Neural crest cell (in vitro differentiated cells): ENCODE measurements at regions not wholly inside any gene's neighbourhood (a gene's known extent, or its start where the extent isn't known, plus 50 kb on each side); places are given as distances from the start of the nearest gene placed in this dataset.

Source experiments
- DNase-seq: peaks from one replicate; pipeline ENCODE4 v3.0.0; 2021; ENCODE audit warnings: low read depth, mixed read lengths, low spot score
- H3K27ac Mint-ChIP-seq: one replicate; pipeline ENCODE4 v1.8.0; 2021; ENCODE audit warnings: mild to moderate bottlenecking, mixed read lengths; ENCODE audit not compliant: unreplicated experiment
- H3K27me3 Mint-ChIP-seq: 2 replicates; pipeline ENCODE4 v1.8.0; 2021; ENCODE audit warnings: low read depth, mild to moderate bottlenecking, mixed read lengths
- H3K36me3 Mint-ChIP-seq: 2 replicates; pipeline ENCODE4 v1.8.0; 2021; ENCODE audit warnings: low read depth, mild to moderate bottlenecking, mixed read lengths
- H3K4me1 Mint-ChIP-seq: 2 replicates; pipeline ENCODE4 v1.8.0; 2021; ENCODE audit warnings: mixed read lengths
- H3K4me3 Mint-ChIP-seq: one replicate; pipeline ENCODE4 v1.8.0; 2021; ENCODE audit warnings: mild to moderate bottlenecking, mixed read lengths
- H3K9me3 Mint-ChIP-seq: 2 replicates; pipeline ENCODE4 v1.8.0; 2021; ENCODE audit warnings: mixed read lengths
- TF ChIP-seq, protein P1 (sequence below): fragments of 200-600 bp; sonication (generic); conservative IDR thresholded peaks from 2 replicates; pipeline ENCODE4 v1.5.0; 2021; ENCODE audit warnings: antibody characterized with exemption, mild to moderate bottlenecking

- H3K27me3 Mint-ChIP-seq = peaks cover 11% of the 10 kb centered on the region
- no peak overlapping the region for H3K27ac Mint-ChIP-seq
- H3K4me3 Mint-ChIP-seq = no peak overlapping the region
Observed at GRCh38 chr3:159245871-159246270, 444.0 kb downstream of the MFSD1 start.

GRCh38 chr3:159246385-159246784 lies 444.5 kb downstream of the MFSD1 start:
- H3K4me1 Mint-ChIP-seq = no peaks in the 10 kb centered on the region
- TF ChIP-seq, protein P1, sequence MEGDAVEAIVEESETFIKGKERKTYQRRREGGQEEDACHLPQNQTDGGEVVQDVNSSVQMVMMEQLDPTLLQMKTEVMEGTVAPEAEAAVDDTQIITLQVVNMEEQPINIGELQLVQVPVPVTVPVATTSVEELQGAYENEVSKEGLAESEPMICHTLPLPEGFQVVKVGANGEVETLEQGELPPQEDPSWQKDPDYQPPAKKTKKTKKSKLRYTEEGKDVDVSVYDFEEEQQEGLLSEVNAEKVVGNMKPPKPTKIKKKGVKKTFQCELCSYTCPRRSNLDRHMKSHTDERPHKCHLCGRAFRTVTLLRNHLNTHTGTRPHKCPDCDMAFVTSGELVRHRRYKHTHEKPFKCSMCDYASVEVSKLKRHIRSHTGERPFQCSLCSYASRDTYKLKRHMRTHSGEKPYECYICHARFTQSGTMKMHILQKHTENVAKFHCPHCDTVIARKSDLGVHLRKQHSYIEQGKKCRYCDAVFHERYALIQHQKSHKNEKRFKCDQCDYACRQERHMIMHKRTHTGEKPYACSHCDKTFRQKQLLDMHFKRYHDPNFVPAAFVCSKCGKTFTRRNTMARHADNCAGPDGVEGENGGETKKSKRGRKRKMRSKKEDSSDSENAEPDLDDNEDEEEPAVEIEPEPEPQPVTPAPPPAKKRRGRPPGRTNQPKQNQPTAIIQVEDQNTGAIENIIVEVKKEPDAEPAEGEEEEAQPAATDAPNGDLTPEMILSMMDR = no peak
- H3K36me3 Mint-ChIP-seq = no peaks in the 10 kb centered on the region

More at GRCh38 chr3:159245871-159246270, 444.0 kb downstream of the MFSD1 start:
- DNase-seq = no peak
- Mint-ChIP-seq H3K9me3 (peaks cover 3% of the 10 kb centered on the region), H3K4me1 (no peaks in the 10 kb centered on the region), H3K36me3 (no peaks in the 10 kb centered on the region)
- TF ChIP-seq, protein P1 = no peak

GRCh38 chr3:159249472-159250174 lies 447.8 kb downstream of the MFSD1 start:
- Mint-ChIP-seq H3K9me3 (peaks cover 7% of the 10 kb centered on the region), H3K36me3 (peaks cover 3% of the 10 kb centered on the region), H3K27me3 (peaks cover 41% of the 10 kb centered on the region), H3K4me3 (no peak overlapping the region), H3K4me1 (no peaks in the 10 kb centered on the region), H3K27ac (no peak overlapping the region)
- TF ChIP-seq, protein P1 = no peak
- DNase-seq = no peak

More at GRCh38 chr3:159246385-159246784, 444.5 kb downstream of the MFSD1 start:
- H3K27me3 Mint-ChIP-seq = peaks cover 15% of the 10 kb centered on the region
- no peak for DNase-seq
- H3K27ac Mint-ChIP-seq = no peak overlapping the region
- H3K4me3 Mint-ChIP-seq = no peak overlapping the region
- peaks cover 3% of the 10 kb centered on the region for H3K9me3 Mint-ChIP-seq

DNA sequence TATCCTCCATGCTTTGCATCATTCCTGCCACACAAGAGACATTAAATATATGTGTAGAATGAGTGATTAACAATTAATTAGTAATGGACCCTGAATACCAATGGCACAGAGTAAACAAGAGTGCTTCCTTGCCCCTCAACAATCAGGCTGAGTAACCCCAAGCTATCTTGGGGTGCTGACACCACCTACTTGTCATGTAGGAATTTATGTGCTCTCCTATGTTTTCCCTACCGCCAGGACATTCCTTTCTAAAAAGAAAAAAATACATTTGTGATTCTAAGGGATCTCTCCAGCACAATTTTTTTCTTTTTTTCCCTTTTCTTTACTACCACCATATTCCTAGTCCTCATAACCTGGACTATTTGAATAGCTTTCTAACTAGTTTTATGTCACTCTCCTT lies 449.1 kb downstream of the MFSD1 start:
- Mint-ChIP-seq H3K36me3 (peaks cover 3% of the 10 kb centered on the region), H3K4me3 (no peak overlapping the region), H3K27ac (no peak overlapping the region), H3K4me1 (no peaks in the 10 kb centered on the region), H3K27me3 (peaks cover 54% of the 10 kb centered on the region), H3K9me3 (peaks cover 7% of the 10 kb centered on the region)
- DNase-seq = no peak
- TF ChIP-seq, protein P1 = no peak

- DNase-seq = no peak
- H3K27ac Mint-ChIP-seq = no peak overlapping the region
- no peaks in the 10 kb centered on the region for H3K4me1 Mint-ChIP-seq
- H3K4me3 Mint-ChIP-seq = no peak overlapping the region
- peaks cover 7% of the 10 kb centered on the region for H3K9me3 Mint-ChIP-seq
- peaks cover 57% of the 10 kb centered on the region for H3K27me3 Mint-ChIP-seq
- TF ChIP-seq, protein P1 = no peak
- peaks cover 3% of the 10 kb centered on the region for H3K36me3 Mint-ChIP-seq
Observed at GRCh38 chr3:159252274-159252673, 450.4 kb downstream of the MFSD1 start.
